Progenitor cell of endocrine pancreas (in vitro differentiated cells): ENCODE measurements at regions not wholly inside any gene's neighbourhood (a gene's known extent, or its start where the extent isn't known, plus 50 kb on each side); places are given as distances from the start of the nearest gene placed in this dataset.

Experiments
- DNase-seq: peaks from one replicate; pipeline ENCODE4 v3.0.0; 2021; ENCODE audit warnings: low spot score; ENCODE audit not compliant: unreplicated experiment
- H3K27ac Mint-ChIP-seq: 2 replicates; pipeline ENCODE4 v1.8.0; 2021; ENCODE audit warnings: mild to moderate bottlenecking, moderate library complexity, mixed read lengths
- H3K27me3 Mint-ChIP-seq: 2 replicates; pipeline ENCODE4 v1.8.0; 2021; ENCODE audit warnings: mixed read lengths
- H3K36me3 Mint-ChIP-seq: 2 replicates; pipeline ENCODE4 v1.8.0; 2022; ENCODE audit warnings: mixed read lengths; ENCODE audit not compliant: insufficient read depth
- H3K4me1 Mint-ChIP-seq: 2 replicates; pipeline ENCODE4 v1.8.0; 2021; ENCODE audit warnings: low read depth, mixed read lengths
- H3K4me3 Mint-ChIP-seq: 2 replicates; pipeline ENCODE4 v1.8.0; 2021; ENCODE audit warnings: low read depth, mild to moderate bottlenecking, moderate library complexity, mixed read lengths
- H3K9me3 Mint-ChIP-seq: 2 replicates; pipeline ENCODE4 v1.8.0; 2021; ENCODE audit warnings: low read depth, mixed read lengths
- CTCF ChIP-seq: fragments of 200-600 bp; sonication (generic); IDR thresholded peaks from one replicate; pipeline ENCODE4 v1.5.0; 2021; ENCODE audit warnings: antibody characterized with exemption, mild to moderate bottlenecking; ENCODE audit not compliant: unreplicated experiment

DNA sequence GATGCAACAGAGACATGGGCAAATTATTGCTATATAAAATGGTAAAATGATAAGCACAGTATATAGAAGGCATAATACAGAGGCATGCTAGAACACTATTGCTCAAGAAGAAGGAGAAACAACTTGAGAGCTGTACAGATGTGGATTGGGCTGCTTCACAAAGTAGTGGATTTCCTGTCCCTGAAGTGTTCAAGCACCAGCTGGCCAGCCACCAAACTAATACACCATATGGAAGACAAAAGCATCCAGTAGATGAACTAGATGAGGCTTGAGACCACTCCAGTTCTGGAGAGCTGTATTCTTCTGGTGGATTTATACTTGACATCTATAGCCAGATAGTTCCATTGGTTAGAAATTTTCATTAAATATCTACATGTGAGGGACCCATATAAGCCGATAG, 134.1 kb upstream of the GNAO1 start:
- Mint-ChIP-seq H3K36me3 (no peaks in the 10 kb centered on the region), H3K4me3 (no peak overlapping the region), H3K27me3 (peaks cover 14% of the 10 kb centered on the region), H3K27ac (no peak overlapping the region), H3K9me3 (no peaks in the 10 kb centered on the region), H3K4me1 (no peaks in the 10 kb centered on the region)
- DNase-seq = no peak
- no peak for TF ChIP-seq CTCF

DNA sequence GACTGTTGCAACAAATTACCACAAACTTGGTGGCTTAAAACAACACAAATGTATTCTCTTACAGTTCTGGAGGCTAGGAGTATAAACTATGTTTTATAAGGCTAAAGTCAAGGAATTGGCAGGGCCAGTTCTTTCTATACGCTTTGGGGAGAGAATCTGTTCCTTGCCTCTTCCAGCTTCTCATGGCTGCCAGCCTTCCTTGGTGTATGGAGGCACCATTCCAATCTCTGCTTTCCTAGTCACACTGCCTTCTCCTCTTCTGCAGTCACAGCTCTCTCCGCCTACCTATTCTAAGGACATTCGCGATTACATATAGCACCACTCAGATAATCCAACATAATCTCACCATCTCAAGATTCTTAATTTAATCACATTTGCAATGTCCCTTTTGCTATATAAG, 140.4 kb upstream of the GNAO1 start:
- DNase-seq = no peak
- no peak for TF ChIP-seq CTCF
- Mint-ChIP-seq H3K4me3 (no peak overlapping the region), H3K4me1 (no peaks in the 10 kb centered on the region), H3K27ac (no peak overlapping the region), H3K36me3 (no peaks in the 10 kb centered on the region), H3K9me3 (no peaks in the 10 kb centered on the region), H3K27me3 (peaks cover 18% of the 10 kb centered on the region)

- no peak for TF ChIP-seq CTCF
- H3K27ac Mint-ChIP-seq = no peak overlapping the region
- no peaks in the 10 kb centered on the region for H3K36me3 Mint-ChIP-seq
- H3K4me1 Mint-ChIP-seq = no peaks in the 10 kb centered on the region
- H3K4me3 Mint-ChIP-seq = no peak overlapping the region
- peaks cover 18% of the 10 kb centered on the region for H3K27me3 Mint-ChIP-seq
- DNase-seq = no peak
- H3K9me3 Mint-ChIP-seq = no peaks in the 10 kb centered on the region
Observed at GRCh38 chr16:56048425-56049105, 142.7 kb upstream of the GNAO1 start.

- no peak for DNase-seq
- peaks cover 15% of the 10 kb centered on the region for H3K27me3 Mint-ChIP-seq
- H3K4me3 Mint-ChIP-seq = no peak overlapping the region
- TF ChIP-seq CTCF = no peak
- no peak overlapping the region for H3K27ac Mint-ChIP-seq
- H3K9me3 Mint-ChIP-seq = no peaks in the 10 kb centered on the region
- no peaks in the 10 kb centered on the region for H3K36me3 Mint-ChIP-seq
- no peaks in the 10 kb centered on the region for H3K4me1 Mint-ChIP-seq
Observed at GRCh38 chr16:56047307-56048234, 143.7 kb upstream of the GNAO1 start.

DNA sequence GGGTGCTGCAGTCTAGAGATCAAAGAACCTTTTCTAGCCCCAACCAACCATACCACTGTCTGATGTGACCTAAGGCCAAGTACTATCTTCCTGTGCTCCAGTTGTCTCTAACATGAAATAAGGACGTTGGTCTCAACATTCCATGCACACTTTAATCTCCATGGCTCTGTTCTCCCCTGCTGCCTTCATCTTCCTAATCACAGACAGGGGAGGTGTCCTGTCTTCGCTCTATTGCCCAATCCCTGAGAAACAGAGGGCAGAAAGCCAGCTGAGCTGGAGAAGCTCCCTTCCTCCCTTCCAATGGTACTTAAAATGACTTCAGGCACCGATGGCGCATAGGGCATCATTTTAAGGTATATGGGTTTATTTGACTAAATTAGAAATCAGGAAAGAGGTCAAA, 148.9 kb upstream of the GNAO1 start:
- Mint-ChIP-seq H3K9me3 (peaks cover 6% of the 10 kb centered on the region), H3K4me1 (peaks cover 1% of the 10 kb centered on the region), H3K27me3 (peaks cover 5% of the 10 kb centered on the region), H3K27ac (no peak overlapping the region), H3K4me3 (no peak overlapping the region), H3K36me3 (no peaks in the 10 kb centered on the region)
- no peak for TF ChIP-seq CTCF
- no peak for DNase-seq
